ENCODE measurements at regions not wholly inside any gene's neighbourhood (a gene's known extent, or its start where the extent isn't known, plus 50 kb on each side); places are given as distances from the start of the nearest gene placed in this dataset.

DNA sequence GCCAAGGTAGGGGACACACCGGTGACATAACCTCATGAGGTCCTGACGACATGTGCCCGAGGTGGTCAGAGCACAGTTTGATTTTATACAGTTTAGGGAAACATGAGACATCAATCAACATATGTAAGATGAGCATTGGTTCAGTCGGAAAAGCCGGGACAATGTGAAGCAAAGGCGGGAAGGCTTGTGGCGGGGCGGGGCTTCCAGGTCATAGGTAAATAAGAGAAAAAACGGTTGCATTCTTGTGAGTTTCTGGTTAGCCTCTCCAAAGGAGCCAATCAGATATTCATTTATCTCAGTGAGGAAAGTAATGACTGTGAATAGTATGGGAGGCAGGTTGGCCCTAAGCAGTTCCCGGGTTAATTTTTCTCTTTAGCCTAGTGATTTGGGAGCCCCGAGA is 271.7 kb upstream of the ATP10A start:
- TF ChIP-seq, protein P1, sequence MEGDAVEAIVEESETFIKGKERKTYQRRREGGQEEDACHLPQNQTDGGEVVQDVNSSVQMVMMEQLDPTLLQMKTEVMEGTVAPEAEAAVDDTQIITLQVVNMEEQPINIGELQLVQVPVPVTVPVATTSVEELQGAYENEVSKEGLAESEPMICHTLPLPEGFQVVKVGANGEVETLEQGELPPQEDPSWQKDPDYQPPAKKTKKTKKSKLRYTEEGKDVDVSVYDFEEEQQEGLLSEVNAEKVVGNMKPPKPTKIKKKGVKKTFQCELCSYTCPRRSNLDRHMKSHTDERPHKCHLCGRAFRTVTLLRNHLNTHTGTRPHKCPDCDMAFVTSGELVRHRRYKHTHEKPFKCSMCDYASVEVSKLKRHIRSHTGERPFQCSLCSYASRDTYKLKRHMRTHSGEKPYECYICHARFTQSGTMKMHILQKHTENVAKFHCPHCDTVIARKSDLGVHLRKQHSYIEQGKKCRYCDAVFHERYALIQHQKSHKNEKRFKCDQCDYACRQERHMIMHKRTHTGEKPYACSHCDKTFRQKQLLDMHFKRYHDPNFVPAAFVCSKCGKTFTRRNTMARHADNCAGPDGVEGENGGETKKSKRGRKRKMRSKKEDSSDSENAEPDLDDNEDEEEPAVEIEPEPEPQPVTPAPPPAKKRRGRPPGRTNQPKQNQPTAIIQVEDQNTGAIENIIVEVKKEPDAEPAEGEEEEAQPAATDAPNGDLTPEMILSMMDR (IDR thresholded peaks at IDR 0.05; ENCODE audit: low read depth, low read length), result no peak
- TF ChIP-seq EZH2phosphoT487 (IDR thresholded peaks at IDR 0.05; ENCODE audit: low read depth), result no peak

Measured in OCI-LY3 (cell line).